CD4-positive, alpha-beta T cell treated with Interleukin-2 at 100 ng/mL for 4 hours (primary cell): ENCODE measurements at regions not wholly inside any gene's neighbourhood (a gene's known extent, or its start where the extent isn't known, plus 50 kb on each side); places are given as distances from the start of the nearest gene placed in this dataset.

Source experiments
- DNase-seq: peaks from one replicate; pipeline ENCODE4 v3.0.0-alpha.2; 2020; ENCODE audit warnings: low spot score

GRCh38 chr1:184279911-184280458 is 106.8 kb upstream of the C1orf21 start:
- DNase-seq = no peak

- no peak for DNase-seq
Measured at GRCh38 chr1:184283999-184284398, 102.8 kb upstream of the C1orf21 start.

GRCh38 chr1:184284900-184285299 is 101.9 kb upstream of the C1orf21 start:
- DNase-seq = no peak

GRCh38 chr1:184285401-184286087 is 101.3 kb upstream of the C1orf21 start:
- DNase-seq = no peak

- no peak for DNase-seq
Measured at GRCh38 chr1:184287001-184287400, 99.8 kb upstream of the C1orf21 start.

GRCh38 chr1:184289825-184290550 is 96.8 kb upstream of the C1orf21 start:
- no peak for DNase-seq

GRCh38 chr1:184291701-184292100 is 95.1 kb upstream of the C1orf21 start:
- DNase-seq = no peak

- DNase-seq = no peak
Measured at GRCh38 chr1:184292101-184292500, 94.7 kb upstream of the C1orf21 start.

- DNase-seq = no peak
Measured at GRCh38 chr1:184294101-184294500, 92.7 kb upstream of the C1orf21 start.

- DNase-seq = no peak
Measured at GRCh38 chr1:184296466-184297243, 90.2 kb upstream of the C1orf21 start.

GRCh38 chr1:184297244-184297750 is 89.5 kb upstream of the C1orf21 start:
- no peak for DNase-seq

GRCh38 chr1:184298440-184299405 is 88.1 kb upstream of the C1orf21 start:
- DNase-seq = no peak

GRCh38 chr1:184299406-184299790 is 87.4 kb upstream of the C1orf21 start:
- no peak for DNase-seq

GRCh38 chr1:184299796-184300195 is 87.0 kb upstream of the C1orf21 start:
- DNase-seq = no peak

GRCh38 chr1:184300446-184300845 is 86.4 kb upstream of the C1orf21 start:
- DNase-seq = no peak

- DNase-seq = no peak
Measured at GRCh38 chr1:184301227-184301626, 85.6 kb upstream of the C1orf21 start.

- DNase-seq = no peak
Measured at GRCh38 chr1:184302346-184302745, 84.5 kb upstream of the C1orf21 start.

GRCh38 chr1:184310157-184310819 is 76.5 kb upstream of the C1orf21 start:
- no peak for DNase-seq

- DNase-seq = no peak
Measured at GRCh38 chr1:184311580-184311979, 75.2 kb upstream of the C1orf21 start.

- no peak for DNase-seq
Measured at GRCh38 chr1:184315254-184315653, 71.6 kb upstream of the C1orf21 start.

GRCh38 chr1:184319879-184320278 is 67.0 kb upstream of the C1orf21 start:
- DNase-seq = no peak
